ENCODE measurements at regions not wholly inside any gene's neighbourhood (a gene's known extent, or its start where the extent isn't known, plus 50 kb on each side); places are given as distances from the start of the nearest gene placed in this dataset.
A peak's percentile ranks its signal among the peaks of the same experiment; 100 is the strongest.
"Not testable (repeated sequence)": the region's sequence is repeated elsewhere in the genome, so short reads cannot be mapped to it uniquely, and the experiment has no call there.

GRCh38 chr14:95818581-95818980 is 58.1 kb upstream of the TUNAR start:
- no peak for DNase-seq (ENCODE audit: low read depth)

GRCh38 chr14:95817271-95817670 is 59.4 kb upstream of the TUNAR start:
- no peak for DNase-seq (ENCODE audit: low read depth)

DNA sequence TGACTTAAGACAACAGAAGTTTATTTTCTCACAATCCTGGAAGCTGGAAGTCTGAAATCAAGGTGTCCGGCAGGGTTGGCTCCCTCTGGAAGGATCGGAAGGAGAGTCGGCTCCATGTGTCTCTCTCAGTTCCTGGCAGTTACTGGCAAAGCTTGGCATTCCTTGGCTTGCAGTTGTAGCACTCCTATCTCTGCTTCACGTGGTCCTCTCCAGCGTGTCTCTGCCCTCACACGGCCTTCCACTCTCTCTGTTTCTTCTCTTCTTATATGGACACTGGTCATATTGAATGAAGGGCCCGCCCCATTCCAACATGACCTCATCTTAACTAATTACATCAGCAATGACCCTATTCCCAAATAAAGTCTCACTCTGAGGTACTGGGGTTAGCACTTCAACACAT is 60.1 kb upstream of the TUNAR start:
- no peak for DNase-seq (ENCODE audit: low read depth)

- DNase-seq (ENCODE audit: low read depth): no peak
These were observed 61.4 kb upstream of the TUNAR start for GRCh38 chr14:95815226-95815690.

GRCh38 chr14:95814363-95815225 is 62.0 kb upstream of the TUNAR start:
- DNase-seq (ENCODE audit: low read depth): no peak

- DNase-seq (ENCODE audit: low read depth): no peak
These were observed 64.8 kb upstream of the TUNAR start for GRCh38 chr14:95811813-95812212.

DNA sequence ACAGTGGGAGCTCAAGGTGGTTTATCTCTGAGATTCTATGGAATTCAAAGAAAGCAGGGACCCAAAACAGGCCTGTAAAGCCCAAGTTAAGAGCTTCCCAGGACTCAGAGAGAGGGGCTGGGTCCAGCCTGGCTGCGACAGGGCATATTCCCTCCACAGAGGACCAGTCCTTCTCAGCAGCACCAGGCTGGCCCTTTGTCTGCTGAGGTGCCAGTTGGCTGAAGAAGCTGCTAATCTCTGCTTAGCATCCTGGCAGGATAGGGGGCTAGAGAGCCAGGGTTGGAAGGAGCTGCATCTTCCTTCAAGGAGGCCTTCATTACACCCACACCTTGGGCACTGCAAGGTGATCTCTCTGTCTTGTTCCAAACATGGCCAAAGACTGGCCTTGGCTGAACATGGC is 68.3 kb upstream of the TUNAR start:
- DNase-seq (ENCODE audit: low read depth): no peak

DNA sequence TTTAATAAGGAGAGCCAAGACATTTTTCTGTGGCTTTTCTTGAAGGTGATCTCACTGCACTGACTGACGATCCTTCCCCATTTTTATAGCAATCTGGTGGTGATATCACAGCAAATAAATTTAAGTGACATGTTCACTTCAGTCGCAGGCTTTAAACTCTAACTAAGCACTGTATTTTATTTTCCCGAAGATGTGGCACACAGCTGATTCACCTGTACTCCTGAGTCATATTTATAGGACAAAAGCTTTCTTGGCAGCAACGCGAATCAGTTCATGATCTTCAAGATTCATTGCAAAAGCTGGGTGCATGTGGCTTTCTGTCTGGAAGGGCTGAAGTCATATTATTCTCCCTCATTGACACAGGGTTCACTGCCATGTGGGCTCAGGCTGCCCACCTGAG is 79.8 kb upstream of the TUNAR start:
- no peak for DNase-seq (ENCODE audit: low read depth)

- DNase-seq (ENCODE audit: low read depth): no peak
These were observed 74.0 kb upstream of the TCL1A start for GRCh38 chr14:95787941-95788340.

DNA sequence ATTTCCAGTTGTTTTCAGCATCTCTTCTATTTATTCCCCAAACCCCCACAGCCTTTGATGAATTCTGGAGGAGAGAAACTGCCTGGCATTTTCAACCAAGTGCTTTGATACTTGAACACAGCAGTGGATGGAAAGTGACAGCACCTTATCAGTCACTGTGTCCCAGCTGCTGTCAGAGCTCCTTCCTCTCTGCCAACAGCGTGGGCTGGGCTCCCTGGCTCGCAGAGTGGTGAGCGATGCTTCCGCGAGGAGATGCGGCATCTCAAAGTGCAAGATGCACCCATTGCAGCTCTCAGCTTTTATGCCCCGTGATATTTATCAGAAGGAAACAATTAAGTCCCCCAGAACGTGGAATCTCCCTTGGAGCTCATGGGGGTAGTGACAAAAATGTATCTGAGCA is 72.6 kb upstream of the TCL1A start:
- no peak for DNase-seq (ENCODE audit: low read depth)

DNA sequence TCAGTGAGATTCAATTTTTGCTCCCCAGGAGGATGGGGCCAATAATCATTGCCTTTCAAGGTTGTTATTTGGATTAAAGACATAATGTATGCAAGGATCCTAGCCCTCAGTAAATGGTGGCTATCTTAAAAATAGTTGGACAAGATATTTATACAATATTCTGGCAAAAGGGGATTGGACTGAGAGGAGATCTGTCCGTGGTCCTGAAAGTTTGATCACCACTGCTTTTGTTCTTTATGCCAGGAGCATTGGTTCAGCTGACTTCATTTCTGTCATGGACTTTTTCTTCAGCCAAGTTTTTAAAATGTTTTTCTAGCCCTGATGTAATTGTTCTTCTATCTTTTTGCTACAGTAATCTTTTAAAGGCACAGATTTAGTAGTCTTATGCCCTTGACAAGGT is 70.2 kb upstream of the TCL1A start:
- no peak for DNase-seq (ENCODE audit: low read depth)

DNA sequence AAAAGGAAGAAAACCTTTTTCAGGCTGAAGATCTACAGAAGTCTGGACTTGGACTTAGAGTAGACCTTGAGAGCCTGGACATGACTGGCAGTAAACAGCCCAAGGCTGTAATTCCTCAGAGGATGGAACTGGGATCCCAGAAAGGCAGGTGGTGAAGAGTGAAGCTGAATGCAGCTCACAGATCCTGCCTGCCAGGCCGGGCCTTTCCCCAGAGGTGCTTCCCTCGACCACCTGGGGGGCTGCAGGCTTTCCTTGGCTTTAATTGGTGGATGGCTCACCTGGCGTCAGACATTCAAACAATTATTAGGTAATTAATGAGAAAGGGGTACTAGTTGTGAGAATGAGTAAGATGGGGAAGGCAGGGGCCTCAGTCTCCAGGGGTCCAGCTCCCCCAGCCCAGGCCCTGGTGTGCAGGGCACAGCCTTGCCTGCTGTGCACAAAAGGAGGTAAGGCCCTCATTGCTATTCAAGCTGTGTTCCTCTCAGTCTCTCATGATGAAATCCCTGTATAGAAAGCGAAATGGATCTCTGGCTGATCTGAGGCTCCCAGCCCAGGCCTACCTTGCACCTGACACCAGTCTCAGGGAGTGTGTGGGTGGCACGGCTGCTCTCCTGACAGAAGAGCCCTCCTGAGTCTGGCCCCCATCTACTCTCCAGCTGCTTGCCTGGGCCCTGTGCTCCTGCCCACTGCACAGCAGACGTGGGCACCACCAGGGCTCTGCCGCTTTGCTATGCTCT is 63.0 kb upstream of the TCL1A start:
- no peak for DNase-seq (ENCODE audit: low read depth)

DNA sequence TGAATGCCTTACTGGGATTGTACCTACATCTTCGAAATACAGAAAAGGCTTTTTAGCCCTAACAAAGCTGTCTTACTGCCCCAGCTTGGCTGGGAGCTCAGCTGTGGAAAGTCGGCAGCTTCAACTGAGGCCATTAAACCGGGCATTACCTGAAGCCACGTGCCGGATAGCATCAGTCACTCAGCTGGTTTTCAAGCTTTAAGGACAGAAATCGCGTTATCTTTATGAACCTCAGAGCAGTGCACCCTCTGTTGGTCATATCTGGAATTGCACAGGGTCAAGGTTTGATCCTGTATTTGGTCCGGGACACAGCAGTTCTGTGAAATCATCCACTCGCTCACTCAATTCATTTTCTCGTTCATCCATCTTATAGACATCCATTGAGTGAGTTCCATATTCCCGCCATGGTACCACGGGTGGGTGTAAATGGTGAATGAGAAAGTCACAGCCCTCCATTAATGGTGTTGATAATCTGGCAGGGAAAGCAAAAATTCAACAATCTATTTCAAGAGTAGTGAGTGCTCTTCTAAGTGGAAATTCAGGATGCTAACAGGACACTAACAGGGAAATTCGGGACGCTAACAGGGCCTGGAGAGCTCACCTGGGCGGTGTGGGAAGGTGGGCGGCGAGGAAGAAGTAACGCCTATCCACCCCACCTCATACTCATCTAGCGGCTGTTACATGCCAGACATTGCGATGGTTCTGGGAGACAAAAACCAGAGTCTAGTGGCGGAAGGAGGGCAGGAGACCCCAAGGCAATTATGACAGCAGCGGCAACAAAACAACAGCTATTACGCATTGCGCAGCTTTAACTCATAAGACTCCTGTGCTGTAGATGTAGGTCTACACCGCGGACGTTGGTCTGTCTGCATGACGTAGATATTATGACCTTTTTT is 60.6 kb upstream of the TCL1A start:
- DNase-seq (ENCODE audit: low read depth): peak; percentile 12

DNA sequence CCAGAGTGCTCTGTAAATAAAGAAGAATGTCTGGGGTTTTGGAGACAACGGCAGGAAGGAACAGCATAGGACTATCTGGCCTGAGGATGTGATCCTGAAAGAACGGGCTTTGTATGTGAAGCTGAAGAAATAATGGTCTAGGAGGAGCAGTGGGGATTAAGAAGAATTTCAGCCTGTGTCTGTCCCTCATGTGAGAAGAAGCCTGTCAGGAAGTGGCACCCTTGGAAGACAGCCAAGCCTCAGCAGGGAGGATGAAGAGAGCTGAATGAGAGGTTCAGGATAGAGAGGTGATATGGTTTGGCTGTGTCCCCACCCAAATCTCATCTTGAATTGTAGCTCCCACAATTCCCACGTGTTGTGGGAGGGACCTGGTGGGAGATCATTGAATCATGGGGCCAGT is 56.9 kb upstream of the TCL1A start:
- no peak for DNase-seq (ENCODE audit: low read depth)

GRCh38 chr14:95769976-95770375 is 56.1 kb upstream of the TCL1A start:
- DNase-seq (ENCODE audit: low read depth): no peak

DNA sequence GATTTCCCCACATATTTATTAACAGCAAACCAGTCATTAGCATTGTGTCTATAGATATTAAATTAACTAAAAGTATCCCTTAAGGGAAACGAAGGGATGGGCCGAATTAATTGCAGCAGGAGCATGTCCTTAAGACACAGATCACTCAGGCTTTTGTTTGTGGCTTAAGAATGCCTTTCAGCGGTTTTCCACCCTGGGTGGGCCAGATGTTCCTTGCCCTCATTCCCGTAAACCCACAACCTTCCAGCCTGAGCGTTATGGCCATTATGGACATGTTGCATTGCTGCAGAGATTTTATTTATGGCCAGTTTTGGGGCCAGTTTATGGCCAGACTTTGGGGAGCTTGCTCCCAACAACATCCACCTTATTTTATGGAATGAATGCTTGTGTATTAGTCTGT is 55.5 kb upstream of the TCL1A start:
- DNase-seq (ENCODE audit: low read depth): not testable (repeated sequence)

- DNase-seq (ENCODE audit: low read depth): no peak
These were observed 51.1 kb upstream of the TCL1A start for GRCh38 chr14:95765051-95765450.

DNA sequence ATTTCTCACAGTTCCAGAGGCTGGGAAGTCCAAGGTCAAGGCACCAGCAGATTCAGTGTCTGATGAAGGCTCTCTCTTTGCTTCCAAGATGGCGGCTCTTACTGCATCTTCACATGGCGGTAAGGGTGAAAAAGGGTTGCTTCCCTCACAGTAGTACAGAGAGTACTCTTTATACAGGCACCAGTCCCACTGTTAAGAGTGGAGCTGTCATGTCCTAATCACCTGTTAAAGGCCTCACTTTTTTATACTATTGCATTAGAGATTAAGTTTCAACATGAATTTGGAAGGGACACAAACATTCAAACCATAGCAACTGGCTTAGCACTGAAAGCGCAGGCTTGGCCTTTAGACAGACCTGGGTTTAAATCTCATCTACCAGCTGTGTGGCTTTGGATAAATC is 50.0 kb upstream of the TCL1A start:
- no peak for DNase-seq (ENCODE audit: low read depth)

All from activated T-helper 9 cell treated with anti-CD3 and anti-CD28 coated beads, Interleukin-2, amount 50 U/mL, for 16 hours (primary cell).